A549 (cell line): ENCODE measurements at regions not wholly inside any gene's neighbourhood (a gene's known extent, or its start where the extent isn't known, plus 50 kb on each side); places are given as distances from the start of the nearest gene placed in this dataset.

Source experiments
- ATAC-seq, 2 experiments: fragments of 200-7000 bp in 1 of 2; fragments of >200 bp in 1 of 2; cut with Nextera tagmentation in 1 of 2; cut with Tn5 transposase in 1 of 2; 3 replicates each; pipeline versions ENCODE4 v1.8.0 to v1.9.1; 2018 to 2020; ENCODE audit warnings: mild to moderate bottlenecking in 1 of 2, moderate library complexity in 1 of 2
- CTCF ChIA-PET: fragments of 300-600 bp; sonication (Branson Sonifier 250); formaldehyde crosslinking; extraction: SDS; loops from one replicate; lab custom pipeline; 2021; ENCODE audit warnings: antibody characterized with exemption, inconsistent platforms; lab: Yijun Ruan, JAX
- POLR2A ChIA-PET: fragments of 350-600 bp; formaldehyde crosslinking; extraction: SDS; loops from one replicate; lab custom pipeline; 2021; ENCODE audit warnings: antibody characterized with exemption, inconsistent platforms; lab: Yijun Ruan, JAX
- DNase-seq, 2 experiments: peaks; one replicate each; pipeline versions ENCODE4 v3.0.0 to v3.0.0-alpha.2; 2011 to 2016; ENCODE audit warnings: low read depth in 1 of 2, low spot score in 1 of 2
- FAIRE-seq: peaks from 2 replicates; lab custom pipeline; 2011; peaks lifted over from hg19 to GRCh38; lab: Jason Lieb, UNC
- H3K27ac ChIP-seq, 2 experiments: fragments of >200 bp; sonication (Bioruptor Twin); formaldehyde crosslinking; 3 replicates each; pipeline ENCODE4 v1.5.1; 2016 to 2017
- H3K4me1 ChIP-seq: fragments of >200 bp; sonication (Bioruptor Twin); formaldehyde crosslinking; 3 replicates; pipeline ENCODE4 v1.6.1; 2016
- H3K4me2 ChIP-seq: fragments of >200 bp; sonication (Bioruptor Twin); formaldehyde crosslinking; 3 replicates; pipeline ENCODE4 v1.6.1; 2016
- H3K4me3 ChIP-seq: fragments of >200 bp; sonication (Bioruptor Twin); formaldehyde crosslinking; 3 replicates; pipeline ENCODE4 v1.5.1; 2016
- H3K9me3 ChIP-seq: fragments of >200 bp; sonication (Bioruptor Twin); formaldehyde crosslinking; 3 replicates; pipeline ENCODE4 v1.6.1; 2016
- BHLHE40 ChIP-seq: IDR thresholded peaks from 2 replicates; pipeline ENCODE4 v1.6.1; 2012; ENCODE audit warnings: low read depth, low read length, inconsistent platforms
- CBX2 ChIP-seq: fragments of 200-600 bp; sonication (generic); IDR thresholded peaks from 2 replicates; pipeline ENCODE4 v1.6.1; 2016; ENCODE audit warnings: low read depth, mild to moderate bottlenecking, borderline replicate concordance
- CHD4 ChIP-seq: fragments of 200-600 bp; sonication (generic); IDR thresholded peaks from 2 replicates; pipeline ENCODE4 v1.6.1; 2016; ENCODE audit warnings: antibody characterized with exemption, mild to moderate bottlenecking, borderline replicate concordance
- E2F6 ChIP-seq: IDR thresholded peaks from 2 replicates; pipeline ENCODE4 v1.6.1; 2012; ENCODE audit warnings: low read depth, borderline replicate concordance
- EHF ChIP-seq: fragments of 250-450 bp; sonication (Bioruptor Pico); IDR thresholded peaks from 2 replicates; pipeline ENCODE4 v1.5.0; 2020; ENCODE audit warnings: mild to moderate bottlenecking
- FOSB ChIP-seq: fragments of 250-450 bp; sonication (Bioruptor Pico); IDR thresholded peaks from 2 replicates; pipeline ENCODE4 v1.5.0; 2020; ENCODE audit warnings: mild to moderate bottlenecking, moderate library complexity
- FOSL2 ChIP-seq, 2 experiments: fragments of 450-650 bp in 1 of 2; fragments of >200 bp in 1 of 2; sonication (Bioruptor Twin) in 1 of 2; formaldehyde crosslinking; IDR thresholded peaks; 2 replicates each; pipeline versions ENCODE4 v1.5.0 to v1.6.1; 2016 to 2020; ENCODE audit warnings: mild to moderate bottlenecking in 1 of 2, moderate library complexity in 1 of 2
- GATA3 ChIP-seq: IDR thresholded peaks from 2 replicates; pipeline ENCODE4 v1.6.1; 2012; ENCODE audit warnings: borderline replicate concordance
- HES2 ChIP-seq: fragments of >200 bp; sonication (Bioruptor Twin); formaldehyde crosslinking; IDR thresholded peaks from 2 replicates; pipeline ENCODE4 v1.6.1; 2016
- HOXA7 ChIP-seq: fragments of 250-450 bp; sonication (Bioruptor Pico); IDR thresholded peaks from 2 replicates; pipeline ENCODE4 v1.5.0; 2020; ENCODE audit warnings: mild to moderate bottlenecking, moderate library complexity
- HOXB5 ChIP-seq: fragments of 250-450 bp; sonication (Bioruptor Pico); IDR thresholded peaks from 2 replicates; pipeline ENCODE4 v1.5.0; 2020; ENCODE audit warnings: mild to moderate bottlenecking, moderate library complexity
- KDM5A ChIP-seq: fragments of 200-600 bp; sonication (generic); IDR thresholded peaks from 2 replicates; pipeline ENCODE4 v1.6.1; 2016; ENCODE audit warnings: antibody characterized with exemption, mild to moderate bottlenecking
- POLR2A ChIP-seq: IDR thresholded peaks from 2 replicates; pipeline ENCODE4 v1.6.1; 2012; ENCODE audit warnings: mild to moderate bottlenecking, low read length
- REST ChIP-seq: fragments of 200-600 bp; sonication (generic); IDR thresholded peaks from 2 replicates; pipeline ENCODE4 v1.6.1; 2016; ENCODE audit warnings: antibody characterized with exemption, mild to moderate bottlenecking, moderate library complexity
- RNF2 ChIP-seq: fragments of 200-600 bp; sonication (generic); IDR thresholded peaks from 2 replicates; pipeline ENCODE4 v1.6.1; 2016; ENCODE audit warnings: low read depth, mild to moderate bottlenecking, antibody characterized with exemption, moderate library complexity, borderline replicate concordance
- SREBF2 ChIP-seq: fragments of 450-650 bp; IDR thresholded peaks from 2 replicates; pipeline ENCODE4 v1.6.1; 2014; ENCODE audit warnings: mild to moderate bottlenecking, moderate library complexity
- WGBS: methylation state at CpG from one replicate; pipeline ENCODE4 v1.1.6; 2017; ENCODE audit errors: missing lambda C conversion rate; 5-methylcytosine and 5-hydroxymethylcytosine counted together
- TF ChIP-seq, protein P1 (sequence below): fragments of 250-450 bp; sonication (Bioruptor Pico); IDR thresholded peaks from 2 replicates; pipeline ENCODE4 v1.5.0; 2021; ENCODE audit warnings: mild to moderate bottlenecking, moderate library complexity, borderline replicate concordance
- TF ChIP-seq, protein P2 (sequence below): fragments of >200 bp; sonication (Bioruptor Twin); formaldehyde crosslinking; IDR thresholded peaks from 3 replicates; pipeline ENCODE4 v1.5.1; 2016

GRCh38 chr15:77781946-77782240 lies 149.2 kb upstream of the LINGO1 start:
- no peak overlapping the region for H3K27ac ChIP-seq
- ATAC-seq: no peak

GRCh38 chr15:77781151-77781945 lies 148.6 kb upstream of the LINGO1 start:
- ChIA-PET CTCF (interaction anchor here (1.3 to 3.4 kb wide), 2 partner anchors 130 to 148 kb away, joined by 3 to 14 read pairs; partner anchors contain the start of gene LINGO1), POLR2A (no interaction called here)
- no peak for DNase-seq
- no peak overlapping the region for H3K27ac ChIP-seq
- TF ChIP-seq HOXB5 (no peak), FOSB (no peak), CHD4 (no peak), SREBF2 (no peak), E2F6 (no peak)
- no peak for FAIRE-seq
- H3K4me1 ChIP-seq: no peaks in the 10 kb centered on the region
- WGBS: 59% methylated on average over 16 of the region's 16 CpGs
- H3K4me3 ChIP-seq: no peak overlapping the region
- no peak overlapping the region for H3K4me2 ChIP-seq
- 0 out of 3 replicates have a peak, but pooled peaks cover 3% of the 10 kb centered on the region for H3K9me3 ChIP-seq
- no peak for ATAC-seq

More at GRCh38 chr15:77781946-77782240, 149.2 kb upstream of the LINGO1 start:
- no peak overlapping the region for H3K4me2 ChIP-seq
- no peaks in the 10 kb centered on the region for H3K4me1 ChIP-seq
- 65% methylated on average over 8 of the region's 8 CpGs for WGBS
- DNase-seq: no peak
- no peak overlapping the region for H3K4me3 ChIP-seq
- no peak for FAIRE-seq
- CTCF ChIA-PET: interaction anchor here (3.4 kb wide), 1 partner anchor 149 kb away, joined by 14 read pairs; the partner anchor contains the start of gene LINGO1
- TF ChIP-seq CBX2: no peak
- TF ChIP-seq RNF2: no peak
- no peak for TF ChIP-seq HES2
- no peak for TF ChIP-seq HOXA7
- TF ChIP-seq BHLHE40: no peak
- TF ChIP-seq GATA3: no peak
- no peak for TF ChIP-seq POLR2A
- TF ChIP-seq KDM5A: no peak
- TF ChIP-seq, protein P1, sequence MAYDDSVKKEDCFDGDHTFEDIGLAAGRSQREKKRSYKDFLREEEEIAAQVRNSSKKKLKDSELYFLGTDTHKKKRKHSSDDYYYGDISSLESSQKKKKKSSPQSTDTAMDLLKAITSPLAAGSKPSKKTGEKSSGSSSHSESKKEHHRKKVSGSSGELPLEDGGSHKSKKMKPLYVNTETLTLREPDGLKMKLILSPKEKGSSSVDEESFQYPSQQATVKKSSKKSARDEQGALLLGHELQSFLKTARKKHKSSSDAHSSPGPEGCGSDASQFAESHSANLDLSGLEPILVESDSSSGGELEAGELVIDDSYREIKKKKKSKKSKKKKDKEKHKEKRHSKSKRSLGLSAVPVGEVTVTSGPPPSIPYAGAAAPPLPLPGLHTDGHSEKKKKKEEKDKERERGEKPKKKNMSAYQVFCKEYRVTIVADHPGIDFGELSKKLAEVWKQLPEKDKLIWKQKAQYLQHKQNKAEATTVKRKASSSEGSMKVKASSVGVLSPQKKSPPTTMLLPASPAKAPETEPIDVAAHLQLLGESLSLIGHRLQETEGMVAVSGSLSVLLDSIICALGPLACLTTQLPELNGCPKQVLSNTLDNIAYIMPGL (CRISPR knock-in tag): no peak
- TF ChIP-seq FOSL2 (IDR thresholded peaks at IDR 0.05): no peak
- no peak for TF ChIP-seq FOSL2 (CRISPR knock-in tag; IDR thresholded peaks at IDR 0.05)
- TF ChIP-seq, protein P2, sequence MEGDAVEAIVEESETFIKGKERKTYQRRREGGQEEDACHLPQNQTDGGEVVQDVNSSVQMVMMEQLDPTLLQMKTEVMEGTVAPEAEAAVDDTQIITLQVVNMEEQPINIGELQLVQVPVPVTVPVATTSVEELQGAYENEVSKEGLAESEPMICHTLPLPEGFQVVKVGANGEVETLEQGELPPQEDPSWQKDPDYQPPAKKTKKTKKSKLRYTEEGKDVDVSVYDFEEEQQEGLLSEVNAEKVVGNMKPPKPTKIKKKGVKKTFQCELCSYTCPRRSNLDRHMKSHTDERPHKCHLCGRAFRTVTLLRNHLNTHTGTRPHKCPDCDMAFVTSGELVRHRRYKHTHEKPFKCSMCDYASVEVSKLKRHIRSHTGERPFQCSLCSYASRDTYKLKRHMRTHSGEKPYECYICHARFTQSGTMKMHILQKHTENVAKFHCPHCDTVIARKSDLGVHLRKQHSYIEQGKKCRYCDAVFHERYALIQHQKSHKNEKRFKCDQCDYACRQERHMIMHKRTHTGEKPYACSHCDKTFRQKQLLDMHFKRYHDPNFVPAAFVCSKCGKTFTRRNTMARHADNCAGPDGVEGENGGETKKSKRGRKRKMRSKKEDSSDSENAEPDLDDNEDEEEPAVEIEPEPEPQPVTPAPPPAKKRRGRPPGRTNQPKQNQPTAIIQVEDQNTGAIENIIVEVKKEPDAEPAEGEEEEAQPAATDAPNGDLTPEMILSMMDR: no peak
- TF ChIP-seq EHF (CRISPR knock-in tag): no peak
- TF ChIP-seq REST: no peak
- POLR2A ChIA-PET: no interaction called here
- 0 out of 3 replicates have a peak, but pooled peaks cover 3% of the 10 kb centered on the region for H3K9me3 ChIP-seq
